ENCODE measurements at regions not wholly inside any gene's neighbourhood (a gene's known extent, or its start where the extent isn't known, plus 50 kb on each side); places are given as distances from the start of the nearest gene placed in this dataset.

DNA sequence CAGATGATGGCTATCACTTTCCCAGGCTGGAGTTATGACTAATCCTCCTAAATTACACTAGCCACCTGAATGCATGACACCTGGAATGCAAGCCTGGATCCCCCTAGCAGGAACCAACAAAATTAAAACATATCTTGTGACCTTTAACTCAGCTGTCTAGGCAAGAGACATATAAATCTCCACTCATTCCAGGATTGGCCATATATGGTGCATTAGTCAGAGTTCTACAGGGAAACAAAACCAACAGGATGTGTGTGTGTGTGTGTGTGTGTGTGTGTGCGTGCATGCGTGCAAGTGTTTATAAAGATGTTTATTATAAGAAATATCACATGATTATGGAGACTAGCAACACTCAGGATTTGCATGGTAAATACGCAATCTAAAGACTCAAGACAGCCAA, 212.8 kb downstream of the KIF21A start:
- Histone ChIP-seq H3K27ac (ENCODE audit: insufficient read length, low read depth, low read length) (no peak overlapping the region), H3K23me2 (ENCODE audit: insufficient read length, low read depth, low read length, poor library complexity, severe bottlenecking) (no peaks in the 10 kb centered on the region), H2BK20ac (ENCODE audit: low read depth, low read length, poor library complexity, severe bottlenecking) (no peak overlapping the region), H3K18ac (ENCODE audit: insufficient read length, low read depth, low read length) (no peak overlapping the region), H2BK120ac (ENCODE audit: low read depth, low read length, poor library complexity, severe bottlenecking) (no peak overlapping the region), H3K4me1 (ENCODE audit: insufficient read depth, low read length) (no peaks in the 10 kb centered on the region), H2BK15ac (ENCODE audit: low read depth, low read length) (no peak overlapping the region), H4K5ac (ENCODE audit: insufficient read length, low read depth, low read length) (no peak overlapping the region), H2AFZ (ENCODE audit: low read length) (no peak overlapping the region), H2BK12ac (ENCODE audit: insufficient read length, low read depth, low read length) (no peak overlapping the region), H3K9ac (ENCODE audit: extremely low read depth, insufficient read length, low read length) (no peak overlapping the region), H3T11ph (ENCODE audit: low read length) (no peak overlapping the region), H3K14ac (ENCODE audit: insufficient read depth, low read length) (no peak overlapping the region), H3K56ac (ENCODE audit: insufficient read length, low read depth, low read length) (no peak overlapping the region), H3K4me2 (ENCODE audit: insufficient read depth, insufficient read length, low read length) (no peak overlapping the region), H4K20me1 (ENCODE audit: control insufficient read depth, insufficient read depth, insufficient read length) (no peaks in the 10 kb centered on the region), H3K4ac (ENCODE audit: low read depth, low read length) (no peak overlapping the region), H3K23ac (ENCODE audit: insufficient read length, low read depth, low read length) (no peak overlapping the region), H2BK5ac (ENCODE audit: insufficient read length, low read length) (no peak overlapping the region), H3K79me1 (ENCODE audit: insufficient read depth, low read depth, low read length, poor library complexity, severe bottlenecking) (no peaks in the 10 kb centered on the region), H3K79me2 (ENCODE audit: insufficient read depth, low read length) (no peaks in the 10 kb centered on the region), H3K27me3 (ENCODE audit: insufficient read depth, low read length) (no peaks in the 10 kb centered on the region), H4K91ac (ENCODE audit: insufficient read length, low read depth, low read length) (no peak overlapping the region), H4K8ac (replicated peaks; ENCODE audit: insufficient read length, low read depth, low read length) (no peak overlapping the region), H3K9me3 (ENCODE audit: control insufficient read depth, low read depth, low read length) (no peaks in the 10 kb centered on the region), H2AK5ac (ENCODE audit: insufficient read length, low read length) (no peak overlapping the region)
- no peak overlapping the region for H3K4me3 Mint-ChIP-seq
- no CpG with 5 or more reads among the region's 3 CpGs for WGBS (ENCODE audit: extremely low coverage, insufficient read length, low lambda C conversion rate)
- H3K4me1 Mint-ChIP-seq: no peaks in the 10 kb centered on the region
- no peaks in the 10 kb centered on the region; a peak in 1 of 7 replicates for H3K36me3 Mint-ChIP-seq (ENCODE audit: insufficient read depth in 1 of 3, low read depth in 3 of 3)
- peaks cover 1% of the 10 kb centered on the region; the same call in 1 of the 2 replicates for H3K27me3 Mint-ChIP-seq (ENCODE audit: low read depth)
- DNase-seq: no peak
- TF ChIP-seq, protein P1, sequence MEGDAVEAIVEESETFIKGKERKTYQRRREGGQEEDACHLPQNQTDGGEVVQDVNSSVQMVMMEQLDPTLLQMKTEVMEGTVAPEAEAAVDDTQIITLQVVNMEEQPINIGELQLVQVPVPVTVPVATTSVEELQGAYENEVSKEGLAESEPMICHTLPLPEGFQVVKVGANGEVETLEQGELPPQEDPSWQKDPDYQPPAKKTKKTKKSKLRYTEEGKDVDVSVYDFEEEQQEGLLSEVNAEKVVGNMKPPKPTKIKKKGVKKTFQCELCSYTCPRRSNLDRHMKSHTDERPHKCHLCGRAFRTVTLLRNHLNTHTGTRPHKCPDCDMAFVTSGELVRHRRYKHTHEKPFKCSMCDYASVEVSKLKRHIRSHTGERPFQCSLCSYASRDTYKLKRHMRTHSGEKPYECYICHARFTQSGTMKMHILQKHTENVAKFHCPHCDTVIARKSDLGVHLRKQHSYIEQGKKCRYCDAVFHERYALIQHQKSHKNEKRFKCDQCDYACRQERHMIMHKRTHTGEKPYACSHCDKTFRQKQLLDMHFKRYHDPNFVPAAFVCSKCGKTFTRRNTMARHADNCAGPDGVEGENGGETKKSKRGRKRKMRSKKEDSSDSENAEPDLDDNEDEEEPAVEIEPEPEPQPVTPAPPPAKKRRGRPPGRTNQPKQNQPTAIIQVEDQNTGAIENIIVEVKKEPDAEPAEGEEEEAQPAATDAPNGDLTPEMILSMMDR (conservative IDR thresholded peaks at IDR 0.05): no peak
- H3K9me3 Mint-ChIP-seq: peaks cover 0 to 2% of the 10 kb centered on the region in 2 experiments; a peak in 1 of 5 replicates
- H3K27ac Mint-ChIP-seq: no peak overlapping the region

All from H9 (cell line).